HTR-8/SVneo (cell line): ENCODE measurements at regions not wholly inside any gene's neighbourhood (a gene's known extent, or its start where the extent isn't known, plus 50 kb on each side); places are given as distances from the start of the nearest gene placed in this dataset.
"Not testable (repeated sequence)": the region's sequence is repeated elsewhere in the genome, so short reads cannot be mapped to it uniquely, and the experiment has no call there.

Experiments used
- DNase-seq: peaks from one replicate; pipeline ENCODE4 v3.0.0; 2011; ENCODE audit warnings: low spot score, mixed read lengths; ENCODE audit not compliant: insufficient read length
- FAIRE-seq: peaks from 2 replicates; lab custom pipeline; 2011; peaks lifted over from hg19 to GRCh38; lab: Jason Lieb, UNC

- FAIRE-seq (no peak), DNase-seq (no peak)
These were observed 469.6 kb downstream of the EDEM1 start for GRCh38 chr3:5657106-5657505.

- DNase-seq: no peak
- FAIRE-seq: no peak
These were observed 476.1 kb downstream of the EDEM1 start for GRCh38 chr3:5663601-5664000.

GRCh38 chr3:5666455-5666854 lies 478.9 kb downstream of the EDEM1 start:
- no peak for FAIRE-seq
- DNase-seq: no peak

GRCh38 chr3:5673521-5673920 lies 486.0 kb downstream of the EDEM1 start:
- FAIRE-seq: no peak
- DNase-seq: no peak

GRCh38 chr3:5675319-5675718 lies 487.8 kb downstream of the EDEM1 start:
- DNase-seq (no peak), FAIRE-seq (no peak)

- FAIRE-seq (no peak), DNase-seq (no peak)
These were observed 490.0 kb downstream of the EDEM1 start for GRCh38 chr3:5677555-5677954.

GRCh38 chr3:5678248-5678647 lies 490.7 kb downstream of the EDEM1 start:
- no peak for DNase-seq
- FAIRE-seq: no peak

GRCh38 chr3:5678844-5679243 lies 491.3 kb downstream of the EDEM1 start:
- FAIRE-seq (no peak), DNase-seq (no peak)

GRCh38 chr3:5687230-5687629 lies 499.7 kb downstream of the EDEM1 start:
- DNase-seq (no peak), FAIRE-seq (no peak)

- DNase-seq (no peak), FAIRE-seq (no peak)
These were observed 503.0 kb downstream of the EDEM1 start for GRCh38 chr3:5690490-5690889.

GRCh38 chr3:5690904-5691532 lies 503.5 kb downstream of the EDEM1 start:
- FAIRE-seq: no peak
- no peak for DNase-seq

GRCh38 chr3:5692446-5692845 lies 504.9 kb downstream of the EDEM1 start:
- FAIRE-seq (no peak), DNase-seq (no peak)

- FAIRE-seq (no peak), DNase-seq (no peak)
These were observed 506.8 kb downstream of the EDEM1 start for GRCh38 chr3:5694266-5694665.

GRCh38 chr3:5698851-5699250 lies 511.3 kb downstream of the EDEM1 start:
- no peak for FAIRE-seq
- DNase-seq: no peak

- FAIRE-seq: no peak
These were observed 511.8 kb downstream of the EDEM1 start for GRCh38 chr3:5699313-5699712.

GRCh38 chr3:5699811-5700210 lies 512.3 kb downstream of the EDEM1 start:
- DNase-seq: no peak
- no peak for FAIRE-seq

More at GRCh38 chr3:5699313-5699712, 511.8 kb downstream of the EDEM1 start:
- no peak for DNase-seq

- not testable (repeated sequence) for FAIRE-seq
These were observed 513.5 kb downstream of the EDEM1 start for GRCh38 chr3:5701005-5701404.

GRCh38 chr3:5707794-5708193 lies 520.3 kb downstream of the EDEM1 start:
- FAIRE-seq: no peak
- DNase-seq: no peak

More at GRCh38 chr3:5701005-5701404, 513.5 kb downstream of the EDEM1 start:
- DNase-seq: not testable (repeated sequence)

- DNase-seq (no peak), FAIRE-seq (no peak)
These were observed 522.2 kb downstream of the EDEM1 start for GRCh38 chr3:5709714-5710113.

- DNase-seq: no peak
- FAIRE-seq: no peak
These were observed 523.2 kb downstream of the EDEM1 start for GRCh38 chr3:5710718-5711117.

GRCh38 chr3:5717254-5717653 lies 529.7 kb downstream of the EDEM1 start:
- no peak for DNase-seq
- no peak for FAIRE-seq

- FAIRE-seq, DNase-seq: not testable (repeated sequence)
These were observed 532.2 kb downstream of the EDEM1 start for GRCh38 chr3:5719668-5720067.
